SU-DHL-6 (cell line): ENCODE measurements at regions not wholly inside any gene's neighbourhood (a gene's known extent, or its start where the extent isn't known, plus 50 kb on each side); places are given as distances from the start of the nearest gene placed in this dataset.
A peak's percentile ranks its signal among the peaks of the same experiment; 100 is the strongest.

Experiments
- H2AFZ ChIP-seq: fragments of 200-600 bp; sonication (generic); 2 replicates; pipeline ENCODE4 v1.6.1; 2014; ENCODE audit warnings: low read depth, mild to moderate bottlenecking, moderate library complexity, mixed read lengths, antibody characterized with exemption, low read length; ENCODE audit not compliant: severe bottlenecking
- H3F3A ChIP-seq: fragments of 200-600 bp; shearing (Covaris generic); 2 replicates; pipeline ENCODE4 v1.6.0; 2016; ENCODE audit warnings: antibody characterized with exemption, mild to moderate bottlenecking; ENCODE audit not compliant: insufficient read depth
- H3K27ac ChIP-seq: fragments of 200-600 bp; sonication (generic); 2 replicates; pipeline ENCODE4 v1.5.1; 2016; ENCODE audit warnings: low read depth, mild to moderate bottlenecking, low read length, moderate library complexity, mixed read lengths
- H3K27me3 ChIP-seq: fragments of 200-600 bp; sonication (generic), shearing (Covaris generic); 2 replicates; pipeline ENCODE4 v1.6.0; 2014; ENCODE audit warnings: mild to moderate bottlenecking, low read length
- H3K36me3 ChIP-seq: fragments of 200-600 bp; sonication (generic); 2 replicates; pipeline ENCODE4 v1.6.1; 2014; ENCODE audit warnings: mild to moderate bottlenecking, low read length, mixed read lengths
- H3K4me2 ChIP-seq: fragments of 300-600, 200-600 bp; shearing (Covaris generic), sonication (generic); 2 replicates; pipeline ENCODE4 v1.6.0; 2014; ENCODE audit warnings: low read length, low read depth, mild to moderate bottlenecking; ENCODE audit not compliant: poor library complexity, severe bottlenecking
- H3K4me3 ChIP-seq: fragments of 200-600 bp; sonication (generic); 2 replicates; pipeline ENCODE4 v1.5.1; 2014; ENCODE audit warnings: antibody characterized with exemption, low read length, mild to moderate bottlenecking, mixed read lengths; ENCODE audit not compliant: insufficient read depth, poor library complexity, severe bottlenecking
- H3K79me2 ChIP-seq: fragments of 200-600 bp; sonication (generic); 2 replicates; pipeline ENCODE4 v1.6.1; 2014; ENCODE audit warnings: mild to moderate bottlenecking, low read length, moderate library complexity; ENCODE audit not compliant: insufficient read depth
- H3K9ac ChIP-seq: fragments of 200-600 bp; sonication (generic); 2 replicates; pipeline ENCODE4 v1.7.0; 2014; ENCODE audit warnings: mild to moderate bottlenecking, low read length
- H3K9me2 ChIP-seq: fragments of 200-600 bp; sonication (generic); replicated peaks from 2 replicates; pipeline ENCODE4 v1.6.1; 2014; ENCODE audit warnings: low read length; ENCODE audit not compliant: insufficient read depth
- H3K9me3 ChIP-seq: fragments of 200-600 bp; sonication (generic); 2 replicates; pipeline ENCODE4 v1.6.1; 2014; ENCODE audit warnings: low read length, mixed read lengths; ENCODE audit not compliant: insufficient read depth
- H4K20me1 ChIP-seq: fragments of 200-600 bp; sonication (generic); 2 replicates; pipeline ENCODE4 v1.6.1; 2014; ENCODE audit warnings: low read depth, mild to moderate bottlenecking, antibody characterized with exemption, low read length, moderate library complexity, mixed read lengths
- CTCF ChIP-seq: fragments of 200-600 bp; sonication (generic); IDR thresholded peaks from one replicate; pipeline ENCODE4 v1.5.1; 2017; ENCODE audit warnings: antibody characterized with exemption, mild to moderate bottlenecking, low read length, moderate library complexity; ENCODE audit not compliant: insufficient read depth, poor library complexity, severe bottlenecking
- EZH2phosphoT487 ChIP-seq: fragments of 200-600 bp; sonication (generic), shearing (Covaris generic); conservative IDR thresholded peaks from 2 replicates; pipeline ENCODE4 v1.6.1; 2018; ENCODE audit warnings: mild to moderate bottlenecking, antibody characterized with exemption, low read length, moderate library complexity, mixed read lengths

- no peak for TF ChIP-seq CTCF
- no peak for TF ChIP-seq EZH2phosphoT487
- H3K9me2 ChIP-seq: no peaks in the 10 kb centered on the region
- no peaks in the 10 kb centered on the region for H4K20me1 ChIP-seq
- no peak overlapping the region for H3K9ac ChIP-seq
- no peak overlapping the region for H2AFZ ChIP-seq
- peak overlapping the region; percentile 41; the same call in 1 of the 2 replicates for H3K27ac ChIP-seq
- H3K79me2 ChIP-seq: peaks cover 4% of the 10 kb centered on the region; the same call in 1 of the 2 replicates
- H3K4me3 ChIP-seq: no peak overlapping the region
- no peaks in the 10 kb centered on the region for H3K9me3 ChIP-seq
- H3K4me2 ChIP-seq: no peak overlapping the region
- peaks cover 38% of the 10 kb centered on the region for H3F3A ChIP-seq
- H3K27me3 ChIP-seq: no peaks in the 10 kb centered on the region
- H3K36me3 ChIP-seq: no peaks in the 10 kb centered on the region
Observed at GRCh38 chr14:105847400-105847799, 321.0 kb downstream of the TMEM121 start.

- H3K4me2 ChIP-seq: no peak overlapping the region
- peaks cover 50% of the 10 kb centered on the region for H3F3A ChIP-seq
- H3K27ac ChIP-seq: peak overlapping the region; percentile 41
- no peaks in the 10 kb centered on the region for H3K9me3 ChIP-seq
- H3K9me2 ChIP-seq: no peaks in the 10 kb centered on the region
- no peak for TF ChIP-seq CTCF
- TF ChIP-seq EZH2phosphoT487: no peak
- H3K9ac ChIP-seq: no peak overlapping the region
- H3K4me3 ChIP-seq: no peak overlapping the region
- no peaks in the 10 kb centered on the region for H3K27me3 ChIP-seq
- peaks cover 4% of the 10 kb centered on the region; the same call in 1 of the 2 replicates for H3K79me2 ChIP-seq
- H4K20me1 ChIP-seq: no peaks in the 10 kb centered on the region; the same call in 1 of the 2 replicates
- no peak overlapping the region for H2AFZ ChIP-seq
- peaks cover under 1% of the 10 kb centered on the region; the same call in 1 of the 2 replicates for H3K36me3 ChIP-seq
Observed at GRCh38 chr14:105848570-105848969, 322.2 kb downstream of the TMEM121 start.

- peaks cover 4% of the 10 kb centered on the region; the same call in 1 of the 2 replicates for H3K36me3 ChIP-seq
- peaks cover 65% of the 10 kb centered on the region for H3F3A ChIP-seq
- no peaks in the 10 kb centered on the region for H3K27me3 ChIP-seq
- peak overlapping the region; percentile 63 for H3K27ac ChIP-seq
- TF ChIP-seq CTCF (no peak), EZH2phosphoT487 (no peak)
- peaks cover 4% of the 10 kb centered on the region; the same call in 1 of the 2 replicates for H3K79me2 ChIP-seq
- H3K9ac ChIP-seq: no peak overlapping the region
- no peaks in the 10 kb centered on the region for H3K9me3 ChIP-seq
- no peak overlapping the region for H2AFZ ChIP-seq
- no peak overlapping the region for H3K4me3 ChIP-seq
- H4K20me1 ChIP-seq: no peaks in the 10 kb centered on the region; the same call in 1 of the 2 replicates
- no peak overlapping the region for H3K4me2 ChIP-seq
- no peaks in the 10 kb centered on the region for H3K9me2 ChIP-seq
Observed at GRCh38 chr14:105849933-105850626, 323.7 kb downstream of the TMEM121 start.
